EL (cell line): ENCODE measurements at regions not wholly inside any gene's neighbourhood (a gene's known extent, or its start where the extent isn't known, plus 50 kb on each side); places are given as distances from the start of the nearest gene placed in this dataset.
A peak's percentile ranks its signal among the peaks of the same experiment; 100 is the strongest.
"Not testable (repeated sequence)": the region's sequence is repeated elsewhere in the genome, so short reads cannot be mapped to it uniquely, and the experiment has no call there.

Experiments used
- DNase-seq: peaks from one replicate; pipeline ENCODE4 v3.0.0-alpha.2; 2016

DNA sequence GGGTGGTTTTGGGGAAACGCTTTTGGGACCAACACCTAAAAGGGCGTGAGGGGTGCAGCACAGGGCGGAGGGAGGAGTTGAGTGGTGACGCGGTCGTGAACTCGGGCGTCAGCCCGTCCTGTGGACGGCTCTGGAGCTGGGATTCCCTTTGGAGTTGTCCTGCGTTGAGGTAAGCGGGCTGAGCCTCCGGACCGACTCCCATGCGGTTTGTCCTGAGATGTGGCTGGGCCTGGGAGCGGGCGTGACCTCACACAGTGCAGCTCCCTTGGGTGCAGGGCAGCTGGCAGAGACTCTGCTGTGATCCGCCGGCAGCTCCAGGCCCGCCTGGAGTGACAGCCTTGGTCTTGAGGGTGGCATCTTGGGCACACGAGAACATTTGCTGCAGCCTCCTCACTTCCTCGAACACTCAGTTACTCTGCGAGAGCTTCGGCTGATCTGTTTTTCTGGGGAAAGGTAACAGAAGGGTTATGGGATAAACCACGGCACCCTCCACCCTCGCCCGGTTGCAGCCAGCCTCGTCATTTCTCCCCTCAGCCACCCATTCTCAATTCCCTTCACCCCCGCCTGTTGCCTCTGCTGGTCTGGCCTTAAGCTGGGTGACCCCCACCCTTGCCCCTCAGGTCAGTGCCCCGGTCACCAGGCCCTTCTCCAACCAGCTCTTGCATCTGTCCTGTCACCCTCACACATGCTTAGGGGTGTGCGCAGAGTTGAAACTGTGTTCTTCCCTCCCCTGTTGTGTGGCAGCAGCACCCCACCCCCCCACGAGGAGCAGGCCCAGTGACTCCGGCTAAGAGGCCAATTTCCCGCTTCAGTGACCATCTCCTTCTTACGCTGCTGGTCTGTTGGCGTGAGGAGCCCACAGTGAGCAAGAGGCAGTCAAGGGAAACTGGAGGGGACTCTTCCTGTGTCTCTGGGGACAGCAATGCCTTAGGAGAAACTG lies 94.2 kb upstream of the COL5A1 start:
- DNase-seq = no peak

DNA sequence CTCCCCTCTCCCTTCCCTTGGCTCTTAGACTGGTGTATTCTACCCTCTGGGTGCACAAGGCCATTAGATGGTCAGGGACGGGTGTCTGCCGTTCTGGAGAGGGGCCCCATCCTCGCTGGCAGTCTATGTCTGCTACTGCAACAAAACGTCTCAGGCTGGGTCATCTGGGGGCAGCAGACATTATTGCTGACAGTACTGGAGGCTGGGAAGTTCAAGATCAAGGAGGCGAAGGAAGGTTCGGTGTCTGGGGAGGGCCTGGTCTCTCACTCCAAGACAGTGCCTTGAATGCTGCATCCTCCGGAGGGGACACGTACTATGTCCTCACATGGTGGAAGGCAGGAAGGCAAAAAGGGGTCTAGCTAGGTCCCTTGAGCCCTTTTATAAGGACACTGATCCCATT lies 93.4 kb upstream of the COL5A1 start:
- no peak for DNase-seq

DNA sequence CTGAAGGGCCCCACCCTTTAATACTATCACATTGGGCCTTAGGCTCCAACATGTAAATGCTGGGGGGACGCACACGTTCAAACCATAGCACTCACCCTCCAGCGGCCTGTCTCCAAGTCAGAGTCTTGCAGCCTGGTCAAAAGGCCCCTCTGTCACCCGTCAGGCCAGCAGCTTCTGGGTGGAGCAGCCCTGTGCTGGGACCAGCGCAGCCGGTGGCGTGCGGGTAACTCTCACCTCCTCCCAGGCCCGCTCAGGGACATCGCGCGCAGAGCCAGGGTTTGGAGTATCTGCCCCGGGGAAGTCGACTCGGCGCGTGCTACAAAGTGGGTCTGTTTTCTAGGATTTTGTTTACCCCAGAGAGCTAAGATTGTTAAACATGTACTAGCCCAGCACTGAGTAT lies 93.0 kb upstream of the COL5A1 start:
- no peak for DNase-seq

DNA sequence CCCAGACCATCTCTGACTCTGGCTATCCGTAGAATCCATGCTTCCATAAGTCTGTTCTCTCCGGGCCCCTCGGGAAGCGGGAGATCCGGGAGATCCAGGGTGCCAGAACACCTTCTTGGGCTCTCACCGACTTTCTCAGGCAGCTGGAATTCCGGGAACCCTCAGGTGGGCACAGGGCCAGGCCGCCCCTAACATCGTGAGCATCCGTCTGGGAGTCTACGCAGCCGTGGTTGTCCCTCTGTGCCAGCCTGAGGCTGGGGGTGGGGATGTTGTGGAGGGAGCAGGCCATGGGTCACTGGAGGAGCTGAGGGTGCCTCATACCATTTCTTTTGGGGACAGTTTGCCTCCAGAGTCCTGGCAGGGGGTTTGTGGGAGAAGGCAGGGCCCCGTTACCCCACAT lies 92.3 kb upstream of the COL5A1 start:
- DNase-seq = no peak

DNA sequence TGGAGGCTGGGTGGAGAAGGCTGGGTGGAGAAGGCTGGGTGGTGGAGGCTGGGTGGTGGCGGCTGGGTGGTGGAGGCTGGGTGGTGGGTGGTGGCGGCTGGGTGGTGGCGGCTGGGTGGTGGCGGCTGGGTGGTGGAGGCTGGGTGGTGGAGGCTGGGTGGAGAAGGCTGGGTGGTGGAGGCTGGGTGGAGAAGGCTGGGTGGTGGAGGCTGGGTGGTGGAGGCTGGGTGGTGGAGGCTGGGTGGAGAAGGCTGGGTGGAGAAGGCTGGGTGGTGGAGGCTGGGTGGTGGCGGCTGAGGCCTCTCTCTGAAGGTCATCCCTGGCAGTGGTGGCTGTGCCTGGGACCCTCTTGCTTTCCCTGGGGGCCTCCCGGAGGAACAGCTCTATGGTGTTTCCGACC lies 91.5 kb upstream of the COL5A1 start:
- not testable (repeated sequence) for DNase-seq

DNA sequence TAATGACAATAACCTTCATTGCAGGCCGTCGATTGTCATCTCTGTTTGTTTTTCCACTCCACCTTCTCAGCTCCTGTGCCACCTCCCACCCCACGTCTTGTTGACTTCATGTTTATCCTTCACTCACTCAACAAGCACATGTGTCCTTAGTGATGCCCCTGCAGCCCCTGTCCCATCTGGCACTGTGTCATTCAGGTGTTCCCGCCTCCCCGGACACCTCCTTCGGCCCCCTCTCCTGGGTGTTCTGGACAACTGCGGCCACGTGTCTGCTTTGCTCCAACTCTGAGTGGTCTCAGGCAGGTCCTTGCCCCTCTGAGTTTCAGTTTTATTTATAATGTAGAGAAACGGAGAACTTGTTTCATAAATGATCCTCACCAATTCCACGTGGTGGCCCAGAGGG lies 91.0 kb upstream of the COL5A1 start:
- DNase-seq = no peak

DNA sequence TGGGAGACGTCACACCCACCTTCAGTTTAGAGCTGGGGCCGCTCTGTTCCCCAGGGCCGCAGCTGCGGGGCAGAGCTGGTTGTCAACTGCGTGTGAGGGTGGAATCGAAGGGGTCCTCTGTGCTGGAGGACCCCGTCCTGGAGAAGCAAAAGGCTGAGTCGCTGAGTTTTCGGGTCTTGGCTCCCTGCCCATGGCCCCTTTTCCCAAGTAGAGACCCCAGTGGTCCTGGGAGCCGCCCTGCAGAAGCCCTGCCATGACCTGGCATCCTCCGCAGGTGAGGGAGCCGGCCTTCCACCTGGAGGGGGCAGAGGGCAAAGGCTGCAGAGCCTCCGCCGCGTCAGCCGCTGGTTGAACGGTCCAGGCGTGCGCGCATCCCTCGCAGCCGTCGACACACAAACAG lies 90.4 kb upstream of the COL5A1 start:
- DNase-seq = no peak

DNA sequence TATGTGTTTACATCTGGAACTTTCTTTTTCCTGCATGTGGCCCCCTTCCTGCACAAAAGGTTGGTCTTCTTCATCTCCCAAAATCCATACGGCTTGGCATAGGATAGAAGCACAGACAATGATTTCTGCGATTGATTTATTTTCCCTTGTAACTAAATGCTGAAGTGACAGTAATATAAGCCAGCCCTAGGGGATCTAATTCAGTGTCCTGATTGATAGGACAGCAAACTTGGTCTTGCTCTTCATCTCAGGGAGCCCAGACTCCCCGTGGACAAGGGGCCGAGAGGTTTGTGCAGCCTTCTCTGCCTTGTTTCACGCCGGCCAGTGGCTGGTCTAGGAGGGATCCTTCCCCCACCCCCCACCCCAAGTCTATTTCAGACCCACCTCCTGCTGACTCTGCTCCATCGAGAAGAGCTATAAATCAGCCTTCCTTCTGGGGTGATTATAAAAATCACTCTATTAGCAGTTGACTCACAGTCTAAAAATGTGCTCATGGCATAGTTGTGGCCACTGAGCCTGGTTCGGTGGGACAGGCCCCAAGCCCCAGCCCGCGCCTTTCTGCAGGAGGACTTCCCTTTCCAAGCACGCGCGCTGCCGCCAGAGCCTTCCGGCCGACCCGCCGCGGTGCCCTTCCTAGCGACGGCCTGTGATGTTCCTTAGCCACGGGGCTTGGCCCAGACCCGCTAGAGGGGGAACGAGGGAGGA lies 89.8 kb upstream of the COL5A1 start:
- peak; percentile 98 for DNase-seq

DNA sequence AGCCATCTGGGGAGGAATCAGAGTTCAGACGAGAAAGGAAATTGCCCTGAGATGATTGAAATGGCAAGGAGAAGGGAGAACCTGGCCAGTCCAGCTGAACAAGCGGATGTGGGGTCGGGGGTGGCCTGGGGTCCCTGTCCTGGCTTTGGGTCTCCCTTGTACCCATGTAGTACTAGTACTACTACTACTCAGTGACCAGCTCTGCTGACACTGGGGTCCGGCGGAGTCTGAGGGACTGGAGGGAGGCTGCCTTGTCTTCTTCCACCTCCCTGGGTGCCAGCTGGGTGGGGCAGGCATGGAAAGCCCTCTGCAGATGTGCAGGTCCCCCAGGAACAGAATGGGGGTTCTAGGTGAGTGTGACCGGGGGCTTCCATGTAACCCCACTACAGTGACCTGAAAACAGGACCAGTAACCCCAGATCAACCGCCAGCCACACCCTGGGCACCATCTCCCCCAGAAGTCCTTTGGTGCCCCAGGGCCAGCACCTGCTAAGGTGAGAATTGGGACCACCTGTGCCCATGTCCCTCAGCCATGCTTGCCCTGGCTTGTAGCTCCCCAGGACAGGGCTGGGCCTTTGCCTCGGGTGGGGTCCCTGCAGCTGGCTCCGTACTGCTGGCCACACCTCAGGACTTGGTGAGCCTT lies 89.1 kb upstream of the COL5A1 start:
- DNase-seq = no peak

DNA sequence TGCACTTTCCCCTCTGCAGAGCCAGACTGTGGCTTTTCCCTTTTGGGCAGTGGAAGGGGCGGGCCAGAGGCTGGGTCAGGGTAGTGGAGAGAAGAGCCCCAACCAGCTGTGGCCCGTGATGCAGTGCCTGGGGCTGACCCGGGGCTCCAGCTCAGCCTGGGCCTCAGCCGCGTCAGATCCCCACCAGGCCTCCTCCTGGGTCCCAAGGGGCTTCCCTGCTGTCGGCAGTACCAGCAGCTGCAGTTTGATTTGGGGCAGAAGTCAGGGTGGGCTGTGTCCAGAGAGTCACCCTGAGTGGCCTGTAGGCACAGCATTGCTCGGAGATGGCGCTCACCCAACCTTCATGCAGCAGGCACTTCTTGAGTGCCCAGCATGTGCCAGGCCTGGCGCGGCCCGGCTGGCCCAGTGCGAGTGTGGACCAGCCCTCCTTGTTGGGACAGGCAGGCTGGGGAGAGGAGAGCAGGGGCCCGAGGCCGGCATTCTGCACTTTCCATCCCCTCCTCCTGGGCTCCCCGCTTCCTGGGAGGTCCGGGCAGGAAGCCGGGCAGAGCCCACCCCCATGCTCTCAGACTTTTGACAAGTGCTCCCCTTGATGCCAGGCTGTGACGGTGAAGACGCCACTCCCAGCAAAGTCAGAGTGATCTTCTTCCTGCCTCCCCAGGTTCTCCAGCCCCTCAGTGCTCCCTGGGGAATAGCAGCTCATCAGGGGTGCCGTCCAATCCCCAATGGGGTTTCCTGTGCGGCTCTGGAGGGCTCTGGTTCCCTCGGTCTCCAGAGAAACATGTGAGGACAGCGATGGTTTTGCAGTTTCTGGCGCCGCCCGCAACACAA lies 88.3 kb upstream of the COL5A1 start:
- no peak for DNase-seq

DNA sequence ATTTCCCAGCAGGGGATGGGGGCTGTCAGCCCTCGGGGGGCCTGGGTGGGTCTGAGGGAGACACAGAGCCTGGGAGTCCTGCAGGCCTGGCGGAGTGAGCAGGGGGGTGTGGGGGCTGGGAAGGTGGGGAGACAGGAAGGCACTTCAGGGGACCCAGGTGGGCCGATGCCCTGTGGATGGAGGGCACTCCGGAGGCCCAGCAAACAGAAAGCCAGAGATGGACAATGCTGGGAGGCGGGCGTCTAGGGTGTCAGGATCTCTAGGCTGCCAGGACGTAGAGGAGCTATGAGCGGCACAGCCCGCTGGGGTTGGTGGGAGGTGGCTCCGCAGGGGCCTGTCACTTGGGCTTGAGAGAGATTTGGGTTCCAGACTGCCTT lies 87.6 kb upstream of the COL5A1 start:
- DNase-seq = no peak

DNA sequence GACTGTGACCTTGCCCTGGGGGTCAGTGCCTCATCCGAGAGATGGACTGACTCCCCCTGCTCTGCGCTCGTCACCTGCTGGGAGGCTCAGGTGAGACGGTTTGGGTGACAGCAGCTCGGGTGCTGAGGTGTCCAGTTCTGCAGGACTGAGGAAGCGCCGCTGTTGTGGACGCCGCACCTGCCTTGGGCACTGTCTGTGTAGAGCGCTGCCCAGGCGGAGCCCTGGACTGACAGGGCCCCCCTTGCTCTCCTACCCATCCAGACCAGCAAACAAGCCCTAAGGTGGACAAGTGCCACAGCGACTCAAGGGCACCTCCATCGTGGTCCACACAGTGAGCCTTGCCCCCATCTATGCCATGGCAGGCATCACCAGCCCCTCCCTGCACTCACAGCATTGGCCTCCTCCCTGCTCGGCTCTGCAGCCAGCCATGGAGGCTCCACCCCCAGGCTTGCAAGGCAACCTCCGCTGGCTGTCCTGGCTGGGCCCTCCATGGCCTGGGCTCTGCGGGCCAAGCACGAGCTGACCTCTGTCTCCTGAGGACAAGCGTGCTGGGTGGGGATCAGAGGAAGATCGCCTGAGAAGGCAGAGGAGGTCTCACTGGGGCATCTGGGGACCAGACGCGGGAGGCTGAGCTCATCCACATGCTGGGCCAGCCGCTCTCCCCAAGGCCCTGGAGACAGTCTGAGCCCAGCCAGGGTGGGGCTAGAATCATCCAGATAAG lies 87.1 kb upstream of the COL5A1 start:
- peak; percentile 37 for DNase-seq

DNA sequence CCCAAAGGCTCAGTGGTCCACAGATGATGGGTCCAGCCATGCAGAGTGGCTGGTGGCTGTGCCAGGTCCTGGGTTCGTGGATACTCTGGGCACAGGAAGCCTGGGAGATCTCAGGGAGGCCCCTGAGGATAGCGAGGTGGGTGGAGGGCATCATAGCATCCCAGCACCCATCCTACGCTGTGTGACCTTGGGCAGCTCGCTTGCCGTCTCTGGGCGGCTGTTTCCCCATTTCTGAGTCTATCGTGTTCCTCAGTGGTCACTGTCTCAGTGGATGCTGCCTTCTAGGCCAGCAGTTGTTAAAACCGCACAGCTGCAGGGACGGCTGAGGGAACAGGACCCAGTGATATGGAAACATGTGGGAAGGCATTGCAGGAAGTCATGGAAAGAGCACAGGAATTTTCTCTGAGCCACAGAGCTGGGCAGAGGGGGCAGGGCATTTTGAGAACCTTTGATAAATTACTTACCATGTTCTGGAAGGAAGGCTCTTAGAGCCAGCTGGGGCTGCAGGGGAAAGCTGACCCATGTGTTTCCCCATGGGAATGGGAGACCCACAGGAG lies 86.4 kb upstream of the COL5A1 start:
- DNase-seq = peak; percentile 34

DNA sequence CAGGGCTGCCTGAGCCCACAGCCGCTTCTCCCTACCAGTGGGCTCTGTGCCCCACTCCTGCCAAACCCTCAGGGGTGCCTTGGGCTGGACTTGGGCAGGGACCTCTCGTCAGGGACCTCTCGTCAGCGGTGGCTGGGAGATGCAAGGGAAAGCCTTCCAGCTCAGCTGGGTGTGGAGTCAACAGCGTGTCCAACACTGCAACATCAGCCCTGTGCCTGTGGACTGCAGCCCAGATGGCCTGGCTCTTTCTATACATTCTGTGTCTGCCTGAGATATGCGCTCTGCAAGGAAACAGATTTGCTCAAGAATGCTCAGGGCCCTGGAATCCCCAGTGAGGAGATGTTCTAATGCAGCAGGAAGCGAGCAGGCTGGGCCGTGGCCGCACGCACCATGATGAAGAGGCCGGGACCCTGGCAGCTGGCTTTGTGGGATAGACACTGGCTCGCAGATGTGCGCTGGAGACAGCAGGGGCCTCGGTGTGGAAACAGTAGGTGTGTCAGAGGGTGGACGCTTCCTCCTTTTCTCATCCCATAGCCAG lies 85.0 kb upstream of the COL5A1 start:
- no peak for DNase-seq

DNA sequence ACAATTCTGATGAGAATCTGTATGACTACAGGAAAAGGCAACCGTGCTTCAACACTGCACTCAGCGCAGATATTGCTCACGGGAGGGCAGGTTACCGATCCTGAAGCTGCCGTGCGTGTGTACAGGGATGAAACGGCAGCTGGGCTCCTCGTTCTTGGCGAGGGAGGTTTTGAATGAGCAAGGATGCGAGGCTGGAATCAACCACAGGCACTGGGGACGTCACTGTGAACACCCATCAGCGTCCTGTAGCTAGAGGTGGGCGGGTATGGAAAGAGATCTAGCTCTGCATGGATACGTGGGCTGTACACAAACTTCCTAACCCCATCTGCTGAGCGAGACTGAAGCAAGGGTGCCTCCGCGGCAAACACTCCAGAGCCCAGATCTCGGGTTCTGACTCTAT lies 84.3 kb upstream of the COL5A1 start:
- no peak for DNase-seq

DNA sequence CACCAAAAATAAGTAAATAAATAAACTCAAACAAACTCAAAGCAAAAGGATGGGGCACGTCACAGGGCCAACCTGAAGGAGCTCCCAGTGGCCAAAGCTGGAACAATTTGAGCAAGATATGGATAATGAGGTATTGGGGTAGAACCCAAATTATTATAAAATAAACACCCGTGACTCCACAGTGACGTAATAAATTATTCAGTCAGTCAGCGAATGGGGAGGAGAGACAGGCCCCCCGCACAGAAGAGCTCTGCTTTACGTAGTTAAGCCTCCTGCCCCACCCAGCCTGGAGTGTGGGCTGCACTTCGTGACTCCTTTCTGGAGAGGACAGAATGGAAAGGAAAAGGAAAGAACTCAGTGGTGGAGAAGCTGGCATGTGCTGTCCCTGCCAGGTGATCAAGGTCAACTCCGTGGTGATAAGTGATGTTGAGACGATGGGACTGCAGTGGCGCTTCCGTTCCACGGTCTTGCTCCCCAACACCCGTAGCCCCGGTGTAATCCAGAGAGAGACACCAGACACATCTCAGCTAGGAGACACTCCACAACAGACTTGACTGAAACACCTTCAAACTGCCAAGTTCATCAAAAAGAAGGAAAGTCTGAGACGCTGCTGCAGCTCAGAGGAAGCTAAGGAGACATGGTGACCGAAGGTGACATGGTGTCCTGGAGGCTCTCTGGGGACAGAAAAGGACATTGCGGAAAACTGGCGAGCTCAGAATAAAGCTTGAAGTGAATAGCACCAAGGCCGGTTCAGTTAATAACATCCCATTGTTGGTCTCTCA lies 83.3 kb upstream of the COL5A1 start:
- DNase-seq = no peak

DNA sequence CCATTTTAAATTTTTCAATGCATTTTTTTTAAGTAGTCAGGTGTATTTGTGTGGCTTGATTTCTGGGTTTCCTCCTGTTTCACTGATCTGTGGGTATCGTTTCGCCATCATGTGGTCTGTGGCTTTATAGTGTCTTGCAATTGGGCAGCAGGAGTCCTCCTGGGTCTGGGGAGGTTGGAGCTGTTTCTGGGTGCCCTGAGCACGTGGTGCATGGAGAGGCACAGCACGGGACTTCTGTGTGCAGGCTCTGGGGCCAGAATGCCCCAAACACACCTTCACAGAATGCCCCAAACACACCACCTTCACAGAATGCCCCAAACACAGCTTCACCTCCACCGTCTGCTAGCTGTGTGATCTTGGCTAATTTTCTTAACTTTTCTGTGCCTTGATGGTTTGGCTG lies 82.6 kb upstream of the COL5A1 start:
- DNase-seq = no peak

DNA sequence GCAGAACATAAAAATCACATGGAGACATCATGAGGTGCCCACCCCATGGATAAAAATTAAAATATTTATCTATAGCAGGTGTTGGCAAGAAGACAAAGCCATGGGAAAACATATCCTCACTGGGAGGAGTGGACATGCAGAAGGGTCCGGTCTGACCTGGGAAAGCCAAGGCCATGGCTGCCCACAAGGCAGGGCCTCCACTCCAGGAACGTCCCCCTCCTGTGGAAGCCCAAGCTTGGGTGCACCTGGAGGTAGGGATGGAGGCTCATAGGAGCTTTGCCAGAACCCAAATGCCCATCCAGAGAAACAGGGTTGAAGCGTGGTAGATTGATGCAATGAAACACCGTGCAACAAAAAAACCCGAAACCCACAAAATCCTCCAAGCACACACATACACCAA lies 81.4 kb upstream of the COL5A1 start:
- no peak for DNase-seq

DNA sequence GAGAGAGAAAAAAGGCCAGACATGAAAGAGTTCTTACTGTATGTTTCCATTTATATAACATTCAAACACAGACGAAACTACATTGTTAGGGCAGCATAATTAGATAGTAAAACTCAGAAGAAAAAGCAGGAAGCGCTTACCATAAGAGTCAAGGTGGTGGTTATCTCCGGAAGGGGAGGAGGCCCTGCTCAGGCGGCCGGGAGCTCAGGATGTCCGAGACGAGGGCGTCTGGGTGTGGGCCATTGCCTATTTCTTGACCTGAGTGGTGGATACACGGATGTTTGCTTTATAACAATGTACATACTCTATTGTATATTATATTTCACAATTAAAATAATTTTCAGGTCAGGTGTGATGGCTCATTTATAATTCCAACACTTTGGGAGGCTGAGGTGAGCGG lies 80.9 kb upstream of the COL5A1 start:
- DNase-seq = no peak

DNA sequence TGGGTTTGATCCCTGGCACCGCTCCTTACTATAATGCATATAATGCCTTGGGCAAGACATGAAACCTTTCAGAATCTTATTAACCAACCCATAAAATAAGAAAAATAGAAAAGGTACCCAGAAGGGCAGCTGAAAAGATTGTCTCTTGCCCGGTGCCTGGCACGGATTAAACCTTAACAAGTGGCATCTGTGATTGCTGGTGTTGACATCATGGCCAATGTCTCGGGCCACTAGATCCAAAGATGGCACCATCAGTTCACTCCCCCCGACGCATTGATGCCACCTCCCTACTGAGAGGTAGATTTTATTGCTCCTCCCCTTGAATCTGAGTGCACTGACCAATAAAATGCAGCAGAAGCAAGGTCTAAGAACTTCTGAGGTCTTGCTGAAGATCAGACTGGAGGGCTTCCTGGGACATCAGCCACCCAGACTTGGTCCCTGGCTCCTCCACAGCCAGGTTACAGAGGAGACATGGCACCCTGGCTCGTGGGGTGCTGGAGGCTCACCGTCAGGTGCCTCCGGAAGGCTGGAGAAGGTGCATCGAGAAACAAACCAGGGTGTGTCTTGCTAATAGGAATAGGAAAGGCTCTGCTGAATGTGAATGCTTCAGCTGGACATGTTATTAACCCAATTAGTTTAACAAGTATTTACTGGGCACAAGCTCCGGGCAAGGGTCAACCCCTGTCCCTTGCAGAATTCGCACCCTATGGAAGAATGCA lies 80.0 kb upstream of the COL5A1 start:
- DNase-seq = no peak
